Smooth muscle cell (in vitro differentiated cells): ENCODE measurements at regions not wholly inside any gene's neighbourhood (a gene's known extent, or its start where the extent isn't known, plus 50 kb on each side); places are given as distances from the start of the nearest gene placed in this dataset.

ENCODE experiments used
- DNase-seq: peaks from one replicate; lab custom pipeline; 2025; ENCODE audit not compliant: unreplicated experiment; lab: John Stamatoyannopoulos, UW
- H2AFZ ChIP-seq: fragments of 200-600 bp; sonication (generic); 2 replicates; pipeline ENCODE4 v1.6.0; 2016; ENCODE audit warnings: antibody characterized with exemption, low read depth, mild to moderate bottlenecking
- H3F3A ChIP-seq: fragments of 200-600 bp; sonication (generic); 2 replicates; pipeline ENCODE4 v1.6.0; 2017; ENCODE audit warnings: antibody characterized with exemption, low read depth
- H3K27ac ChIP-seq: fragments of 200-600 bp; sonication (generic); 2 replicates; pipeline ENCODE4 v1.5.1; 2016; ENCODE audit warnings: low read depth, mild to moderate bottlenecking
- H3K27me3 ChIP-seq: fragments of 200-600 bp; sonication (generic); 2 replicates; pipeline ENCODE4 v1.6.1; 2016; ENCODE audit warnings: low read depth, mild to moderate bottlenecking
- H3K36me3 ChIP-seq: fragments of 200-600 bp; sonication (generic); 2 replicates; pipeline ENCODE4 v1.5.1; 2016; ENCODE audit warnings: low read depth
- H3K4me1 ChIP-seq: fragments of 200-600 bp; sonication (generic); 2 replicates; pipeline ENCODE4 v1.5.1; 2016; ENCODE audit warnings: low read depth
- H3K4me2 ChIP-seq: fragments of 200-600 bp; sonication (generic); 2 replicates; pipeline ENCODE4 v1.6.0; 2016; ENCODE audit warnings: mild to moderate bottlenecking
- H3K4me3 ChIP-seq: fragments of 200-600 bp; sonication (generic); 2 replicates; pipeline ENCODE4 v1.5.1; 2016; ENCODE audit warnings: mild to moderate bottlenecking
- H3K79me2 ChIP-seq: fragments of 200-600 bp; sonication (generic); 2 replicates; pipeline ENCODE4 v1.6.0; 2016; ENCODE audit warnings: low read depth, mild to moderate bottlenecking
- H3K9ac ChIP-seq: fragments of 200-600 bp; sonication (generic); 2 replicates; pipeline ENCODE4 v1.6.0; 2016; ENCODE audit warnings: low read depth
- H3K9me3 ChIP-seq: fragments of 200-600 bp; sonication (generic); replicated peaks from 2 replicates; pipeline ENCODE4 v1.5.1; 2016; ENCODE audit warnings: low read depth
- H4K20me1 ChIP-seq: fragments of 200-600 bp; sonication (generic); 2 replicates; pipeline ENCODE4 v1.6.0; 2016; ENCODE audit warnings: low read depth
- WGBS: methylation state at CpG from one replicate; pipeline ENCODE4 v1.1.7; 2016; ENCODE audit warnings: low lambda C conversion rate; 5-methylcytosine and 5-hydroxymethylcytosine counted together
- TF ChIP-seq, protein P1 (sequence below): fragments of 200-600 bp; sonication (generic); IDR thresholded peaks from 2 replicates; pipeline ENCODE4 v1.5.1; 2017; ENCODE audit warnings: borderline replicate concordance, mild to moderate bottlenecking, antibody characterized with exemption; ENCODE audit not compliant: insufficient read depth, poor library complexity, severe bottlenecking

DNA sequence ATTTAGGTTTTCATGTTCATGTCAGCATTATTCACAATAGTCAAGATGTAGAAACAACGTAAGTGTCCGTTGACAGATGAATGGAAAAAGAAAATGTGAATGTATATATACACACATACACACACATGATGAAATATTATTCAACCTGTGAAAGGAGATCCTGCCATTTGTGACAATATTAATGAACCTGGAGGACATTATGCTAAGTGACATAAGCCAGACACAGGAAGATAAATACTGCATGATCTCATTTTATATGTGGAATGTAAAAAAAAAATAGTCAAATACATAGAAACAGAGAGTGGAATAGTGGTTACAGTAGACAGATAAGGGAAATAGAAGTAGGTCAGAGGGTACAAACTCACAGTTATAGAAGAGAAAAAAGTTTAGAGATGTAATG, 651.1 kb upstream of the MKI67 start:
- no peak overlapping the region for H2AFZ ChIP-seq
- no peaks in the 10 kb centered on the region for H3K4me1 ChIP-seq
- no peak overlapping the region for H3K27ac ChIP-seq
- WGBS, result 88% methylated on average over 2 of the region's 2 CpGs
- no peaks in the 10 kb centered on the region for H3K27me3 ChIP-seq
- H3K4me2 ChIP-seq, result no peak overlapping the region
- no peak for DNase-seq
- no peaks in the 10 kb centered on the region for H3K9me3 ChIP-seq
- no peaks in the 10 kb centered on the region for H3K79me2 ChIP-seq
- H3K4me3 ChIP-seq, result no peak overlapping the region
- no peaks in the 10 kb centered on the region for H3F3A ChIP-seq
- TF ChIP-seq, protein P1, sequence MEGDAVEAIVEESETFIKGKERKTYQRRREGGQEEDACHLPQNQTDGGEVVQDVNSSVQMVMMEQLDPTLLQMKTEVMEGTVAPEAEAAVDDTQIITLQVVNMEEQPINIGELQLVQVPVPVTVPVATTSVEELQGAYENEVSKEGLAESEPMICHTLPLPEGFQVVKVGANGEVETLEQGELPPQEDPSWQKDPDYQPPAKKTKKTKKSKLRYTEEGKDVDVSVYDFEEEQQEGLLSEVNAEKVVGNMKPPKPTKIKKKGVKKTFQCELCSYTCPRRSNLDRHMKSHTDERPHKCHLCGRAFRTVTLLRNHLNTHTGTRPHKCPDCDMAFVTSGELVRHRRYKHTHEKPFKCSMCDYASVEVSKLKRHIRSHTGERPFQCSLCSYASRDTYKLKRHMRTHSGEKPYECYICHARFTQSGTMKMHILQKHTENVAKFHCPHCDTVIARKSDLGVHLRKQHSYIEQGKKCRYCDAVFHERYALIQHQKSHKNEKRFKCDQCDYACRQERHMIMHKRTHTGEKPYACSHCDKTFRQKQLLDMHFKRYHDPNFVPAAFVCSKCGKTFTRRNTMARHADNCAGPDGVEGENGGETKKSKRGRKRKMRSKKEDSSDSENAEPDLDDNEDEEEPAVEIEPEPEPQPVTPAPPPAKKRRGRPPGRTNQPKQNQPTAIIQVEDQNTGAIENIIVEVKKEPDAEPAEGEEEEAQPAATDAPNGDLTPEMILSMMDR, result no peak
- H4K20me1 ChIP-seq, result no peaks in the 10 kb centered on the region
- no peaks in the 10 kb centered on the region for H3K36me3 ChIP-seq
- H3K9ac ChIP-seq, result no peak overlapping the region

DNA sequence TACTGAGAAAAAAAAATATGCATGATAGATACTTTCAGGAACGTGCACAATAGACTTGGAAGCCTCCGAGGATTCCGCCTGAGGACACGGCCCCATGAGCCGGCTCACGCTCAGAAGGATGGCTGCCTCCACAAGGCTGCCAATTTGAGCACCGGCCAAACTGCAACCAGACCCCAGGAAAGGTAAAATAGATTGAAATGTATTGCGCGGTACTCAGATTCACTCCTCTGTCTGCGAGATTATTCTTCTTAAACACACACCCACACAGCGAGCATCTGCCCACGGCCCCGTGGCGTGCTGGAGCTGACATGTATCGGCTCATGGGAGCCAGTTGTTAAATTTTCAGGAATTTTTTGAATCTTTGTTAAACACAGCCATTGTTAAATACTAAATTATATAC, 653.2 kb upstream of the MKI67 start:
- no peaks in the 10 kb centered on the region for H4K20me1 ChIP-seq
- no peaks in the 10 kb centered on the region for H3K9me3 ChIP-seq
- H3K36me3 ChIP-seq, result no peaks in the 10 kb centered on the region
- no peak overlapping the region for H3K4me2 ChIP-seq
- no peaks in the 10 kb centered on the region for H3F3A ChIP-seq
- no peak for DNase-seq
- H3K4me1 ChIP-seq, result no peaks in the 10 kb centered on the region
- H3K27ac ChIP-seq, result no peak overlapping the region
- H2AFZ ChIP-seq, result no peak overlapping the region
- TF ChIP-seq, protein P1, result no peak
- H3K4me3 ChIP-seq, result no peak overlapping the region
- H3K9ac ChIP-seq, result no peak overlapping the region
- WGBS, result 94% methylated on average over 15 of the region's 15 CpGs
- no peaks in the 10 kb centered on the region for H3K27me3 ChIP-seq
- H3K79me2 ChIP-seq, result no peaks in the 10 kb centered on the region

DNA sequence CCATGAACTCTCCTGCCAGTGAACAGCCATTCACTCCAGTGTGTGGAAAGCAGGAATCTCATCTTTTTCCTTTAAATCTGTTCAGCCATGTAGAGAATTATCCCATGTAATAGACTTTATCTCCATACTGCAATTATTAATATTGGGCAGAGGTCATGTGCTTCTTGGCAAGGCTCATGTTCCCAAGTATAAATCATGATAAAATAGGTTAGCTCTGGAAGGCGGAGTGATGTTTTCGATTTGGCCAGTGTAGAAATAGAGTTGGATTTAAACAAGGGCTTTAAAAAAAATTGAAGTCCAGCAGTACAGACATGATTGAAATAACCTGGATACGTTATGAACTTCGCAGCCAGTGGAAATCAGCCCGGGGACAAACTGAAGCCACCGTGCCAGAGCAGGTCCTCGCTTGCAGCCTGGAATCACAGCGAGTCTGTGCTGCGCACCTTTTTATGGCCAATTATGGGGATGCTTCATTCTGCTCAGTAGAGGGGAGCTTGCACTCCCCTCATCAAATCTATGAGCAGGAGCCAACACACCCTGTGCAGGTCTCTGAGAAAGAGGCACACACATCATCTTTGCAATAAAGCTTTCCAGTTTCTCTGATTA, 654.0 kb upstream of the MKI67 start:
- Histone ChIP-seq H3K36me3 (no peaks in the 10 kb centered on the region), H3K4me2 (no peak overlapping the region), H3K9me3 (no peaks in the 10 kb centered on the region), H3K4me1 (no peaks in the 10 kb centered on the region), H3F3A (no peaks in the 10 kb centered on the region), H3K4me3 (no peak overlapping the region), H3K9ac (no peak overlapping the region), H3K27ac (no peak overlapping the region), H2AFZ (no peak overlapping the region), H4K20me1 (no peaks in the 10 kb centered on the region), H3K27me3 (peaks cover 3% of the 10 kb centered on the region), H3K79me2 (no peaks in the 10 kb centered on the region)
- WGBS, result 93% methylated on average over 9 of the region's 9 CpGs
- no peak for DNase-seq
- TF ChIP-seq, protein P1, result no peak

DNA sequence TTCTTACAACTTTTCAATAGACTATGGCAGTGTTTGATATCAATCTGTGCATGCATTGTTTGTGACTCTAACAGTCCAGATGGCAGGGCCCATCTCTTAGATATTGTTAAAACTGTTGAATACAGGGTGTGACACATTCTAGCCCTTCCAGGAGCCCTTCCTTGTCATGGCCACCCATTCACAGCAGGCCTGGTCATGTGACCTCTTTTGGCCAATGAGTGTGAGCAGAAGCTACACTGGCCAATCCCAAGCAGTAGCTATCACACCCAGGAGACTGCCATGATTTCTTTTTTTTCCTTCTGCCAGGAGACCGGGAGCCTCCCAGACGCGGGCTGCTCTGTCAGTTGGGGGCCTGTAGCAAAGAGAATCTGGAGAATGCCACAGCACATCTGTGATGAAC, 655.4 kb upstream of the MKI67 start:
- no peaks in the 10 kb centered on the region for H3K9me3 ChIP-seq
- H3K4me3 ChIP-seq, result no peak overlapping the region
- no peaks in the 10 kb centered on the region for H3K36me3 ChIP-seq
- no peaks in the 10 kb centered on the region for H3K4me1 ChIP-seq
- DNase-seq, result no peak
- no peaks in the 10 kb centered on the region for H4K20me1 ChIP-seq
- no peaks in the 10 kb centered on the region for H3K79me2 ChIP-seq
- no peak overlapping the region for H2AFZ ChIP-seq
- H3F3A ChIP-seq, result no peaks in the 10 kb centered on the region
- no peak overlapping the region for H3K9ac ChIP-seq
- peaks cover 5% of the 10 kb centered on the region for H3K27me3 ChIP-seq
- H3K4me2 ChIP-seq, result no peak overlapping the region
- 88% methylated on average over 3 of the region's 3 CpGs for WGBS
- H3K27ac ChIP-seq, result no peak overlapping the region
- TF ChIP-seq, protein P1, result no peak
